IMR-90 (cell line): ENCODE measurements at regions not wholly inside any gene's neighbourhood (a gene's known extent, or its start where the extent isn't known, plus 50 kb on each side); places are given as distances from the start of the nearest gene placed in this dataset.

Experiments
- ATAC-seq: fragments of 200-7000 bp; cut with Tn5 transposase; 2 replicates; pipeline ENCODE4 v1.9.1; 2020; ENCODE audit warnings: low read depth, mild to moderate bottlenecking, moderate library complexity
- BruUV-seq: library from RNA; stranded (reverse); fragments of 400-500 nt; replicated peaks from 2 replicates; lab custom pipeline; 2021; lab: Mats Ljungman, UMichigan
- CTCF ChIA-PET: fragments of 300-600 bp; formaldehyde crosslinking; extraction: SDS; loops from one replicate; lab custom pipeline; 2021; ENCODE audit warnings: antibody characterized with exemption; lab: Yijun Ruan, JAX
- POLR2A ChIA-PET: fragments of 300-600 bp; sonication (Branson Sonifier 250); formaldehyde crosslinking; loops from one replicate; lab custom pipeline; 2022; ENCODE audit warnings: antibody characterized with exemption; ENCODE audit not compliant: unreplicated experiment; lab: Charles Lee
- DNase-seq: peaks from one replicate; pipeline ENCODE4 v3.0.0; 2013
- H2AFZ ChIP-seq: replicated peaks from 2 replicates; pipeline ENCODE3; 2013; ENCODE audit warnings: low read length, mild to moderate bottlenecking; ENCODE audit not compliant: poor library complexity
- H2AK5ac ChIP-seq: 2 replicates; pipeline ENCODE4 v1.6.1; 2013; ENCODE audit warnings: low read depth, low read length, inconsistent platforms
- H2AK9ac ChIP-seq: replicated peaks from 2 replicates; pipeline ENCODE3; 2013; ENCODE audit warnings: mild to moderate bottlenecking, low read depth, low read length, moderate library complexity; ENCODE audit not compliant: poor library complexity
- H2BK120ac ChIP-seq: 2 replicates; pipeline ENCODE4 v1.6.1; 2013; ENCODE audit warnings: low read depth, low read length, inconsistent platforms
- H2BK15ac ChIP-seq: 3 replicates; pipeline ENCODE4 v1.6.1; 2013; ENCODE audit warnings: low read depth, low read length, inconsistent platforms
- H2BK20ac ChIP-seq: 2 replicates; pipeline ENCODE4 v1.6.1; 2013; ENCODE audit warnings: low read depth, mild to moderate bottlenecking, inconsistent platforms, low read length, moderate library complexity
- H2BK5ac ChIP-seq: 2 replicates; pipeline ENCODE4 v1.6.1; 2013; ENCODE audit warnings: mild to moderate bottlenecking, low read depth, low read length, inconsistent platforms; ENCODE audit not compliant: poor library complexity, severe bottlenecking
- H3K14ac ChIP-seq: replicated peaks from 2 replicates; pipeline ENCODE4 v1.6.1; 2013; ENCODE audit warnings: low read depth, low read length, inconsistent platforms
- H3K18ac ChIP-seq: 2 replicates; pipeline ENCODE4 v1.6.1; 2013; ENCODE audit warnings: low read depth, low read length, control low read depth
- H3K23ac ChIP-seq: 2 replicates; pipeline ENCODE4 v1.6.1; 2013; ENCODE audit warnings: low read depth, low read length, inconsistent platforms
- H3K27ac ChIP-seq: 2 replicates; pipeline ENCODE4 v1.5.1; 2013; ENCODE audit warnings: mild to moderate bottlenecking, control low read depth, low read length; ENCODE audit not compliant: insufficient read depth
- H3K27me3 ChIP-seq: 2 replicates; pipeline ENCODE4 v1.6.1; 2013; ENCODE audit warnings: low read length; ENCODE audit not compliant: control insufficient read depth, insufficient read depth
- H3K36me3 ChIP-seq: 2 replicates; pipeline ENCODE4 v1.6.1; 2013; ENCODE audit warnings: low read length, mixed read lengths; ENCODE audit not compliant: control insufficient read depth, insufficient read depth
- H3K4ac ChIP-seq: 2 replicates; pipeline ENCODE4 v1.6.1; 2013; ENCODE audit warnings: low read depth, low read length, inconsistent platforms
- H3K4me1 ChIP-seq: 2 replicates; pipeline ENCODE4 v1.6.1; 2013; ENCODE audit warnings: low read length, mixed read lengths; ENCODE audit not compliant: control insufficient read depth, insufficient read depth
- H3K4me2 ChIP-seq: 2 replicates; pipeline ENCODE4 v1.6.1; 2013; ENCODE audit warnings: low read depth, mild to moderate bottlenecking, control low read depth, low read length, moderate library complexity
- H3K4me3 ChIP-seq: 2 replicates; pipeline ENCODE4 v1.5.1; 2013; ENCODE audit warnings: low read depth, mild to moderate bottlenecking, control low read depth, low read length, moderate library complexity; ENCODE audit not compliant: insufficient read depth
- H3K56ac ChIP-seq: 2 replicates; pipeline ENCODE4 v1.6.1; 2013; ENCODE audit warnings: low read length, inconsistent platforms; ENCODE audit not compliant: insufficient read depth; ENCODE audit errors: extremely low read depth
- H3K79me1 ChIP-seq, 2 experiments: 2 replicates each; pipeline ENCODE4 v1.6.1; 2013; ENCODE audit warnings: low read length in 2 of 2, inconsistent platforms in 1 of 2, low read depth in 1 of 2
- H3K9ac ChIP-seq: 2 replicates; pipeline ENCODE4 v1.6.1; 2013; ENCODE audit warnings: low read depth, low read length, control low read depth
- H3K9me1 ChIP-seq: 2 replicates; pipeline ENCODE4 v1.6.1; 2013; ENCODE audit warnings: low read length, inconsistent platforms; ENCODE audit not compliant: insufficient read depth
- H3K9me3 ChIP-seq: 2 replicates; pipeline ENCODE4 v1.6.1; 2013; ENCODE audit warnings: low read length; ENCODE audit not compliant: control insufficient read depth, insufficient read depth
- H4K20me1 ChIP-seq: 2 replicates; pipeline ENCODE4 v1.6.1; 2013; ENCODE audit warnings: low read length, inconsistent platforms; ENCODE audit not compliant: insufficient read depth
- H4K5ac ChIP-seq: 2 replicates; pipeline ENCODE4 v1.6.1; 2013; ENCODE audit warnings: mild to moderate bottlenecking, low read depth, low read length, control low read depth
- H4K8ac ChIP-seq, 2 experiments: 2 replicates each; pipeline ENCODE4 v1.6.1; 2013; ENCODE audit warnings: low read depth in 2 of 2, low read length in 2 of 2, control low read depth in 1 of 2, inconsistent platforms in 1 of 2
- H4K91ac ChIP-seq: 2 replicates; pipeline ENCODE4 v1.6.1; 2013; ENCODE audit warnings: low read depth, low read length, inconsistent platforms; ENCODE audit not compliant: insufficient read depth
- FOS ChIP-seq: fragments of 150-350 bp; IDR thresholded peaks from 2 replicates; pipeline ENCODE4 v1.6.1; 2016; ENCODE audit warnings: low read depth, low read length
- NFE2L2 ChIP-seq: fragments of 150-350 bp; IDR thresholded peaks from 2 replicates; pipeline ENCODE4 v1.6.1; 2016; ENCODE audit warnings: low read depth, mild to moderate bottlenecking, low read length
- POLR2A ChIP-seq: IDR thresholded peaks from 2 replicates; pipeline ENCODE4 v1.6.1; 2012; ENCODE audit warnings: mild to moderate bottlenecking, low read depth, low read length
- WGBS, 2 experiments: methylation state at CpG; one replicate each; pipeline versions ENCODE4 v1.1.5 to v1.1.7; 2013; ENCODE audit warnings: missing lambda C conversion rate in 2 of 2; ENCODE audit not compliant: insufficient read length in 1 of 2; ENCODE audit errors: extremely low coverage in 2 of 2; 5-methylcytosine and 5-hydroxymethylcytosine counted together
- dilution Hi-C: fragments of 300-500 bp; cut with HindIII; formaldehyde crosslinking; loops from one replicate; pipeline ENCODE4 v1.14.3; 2018; ENCODE audit warnings: low sequenced_read_pairs; ENCODE audit not compliant: unreplicated experiment
- in situ Hi-C: fragments of 300-500 bp; cut with MboI; formaldehyde crosslinking; loops from 3 replicates; pipeline ENCODE4 v1.14.3; 2019; ENCODE audit warnings: low sequenced_read_pairs, inconsistent platforms, mixed read lengths
- intact Hi-C: fragments of 100-400 bp; cut with micrococcal nuclease; formaldehyde crosslinking; loops from 2 replicates; pipeline ENCODE4 v1.10.0; 2022
- TF ChIP-seq, protein P1 (sequence below): fragments of 150-350 bp; IDR thresholded peaks from 2 replicates; pipeline ENCODE4 v1.6.1; 2017; ENCODE audit warnings: mild to moderate bottlenecking, antibody characterized with exemption, low read length, low read depth
- TF ChIP-seq, protein P2 (sequence below): conservative IDR thresholded peaks from 2 replicates; pipeline ENCODE4 v1.5.1; 2012; ENCODE audit warnings: mild to moderate bottlenecking, low read depth, low read length, improper control_type of control experiment

DNA sequence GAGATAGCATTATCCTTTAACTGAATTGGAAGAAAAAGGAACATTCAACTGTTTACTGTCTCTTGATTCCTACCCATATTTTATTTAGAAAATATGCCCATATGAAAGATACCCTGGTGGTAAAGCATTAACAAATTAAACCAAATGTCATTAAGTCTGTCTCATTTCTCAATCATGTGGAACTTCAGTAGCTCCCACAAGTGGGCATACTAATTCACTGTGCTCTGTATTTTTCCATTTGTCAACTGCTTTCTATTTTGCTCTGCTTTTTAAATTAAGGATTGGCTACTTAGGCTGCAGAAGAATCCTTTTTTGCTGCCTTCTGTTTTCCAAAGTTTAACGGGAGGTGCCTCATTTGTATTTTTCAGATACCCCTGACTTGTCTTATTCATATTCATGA, 77.2 kb downstream of the DDIT4L start:
- intact Hi-C loops, result no loop called here

More for the DNA sequence above, 77.2 kb downstream of the DDIT4L start:
- no peaks in the 10 kb centered on the region for H3K4me1 ChIP-seq
- no peaks in the 10 kb centered on the region for H3K9me3 ChIP-seq
- no peaks in the 10 kb centered on the region for H3K9me1 ChIP-seq
- ChIA-PET POLR2A (no interaction called here), CTCF (no interaction called here)
- H2BK15ac ChIP-seq, result no peak overlapping the region
- H3K4me3 ChIP-seq, result no peak overlapping the region
- DNase-seq, result no peak
- no peak overlapping the region for H2BK120ac ChIP-seq
- no peak overlapping the region for H3K56ac ChIP-seq
- H2BK20ac ChIP-seq, result no peak overlapping the region
- H4K20me1 ChIP-seq, result no peaks in the 10 kb centered on the region
- H3K18ac ChIP-seq, result no peak overlapping the region
- dilution Hi-C loops, result no loop called here
- H3K9ac ChIP-seq, result no peak overlapping the region
- H2AK9ac ChIP-seq, result no peak overlapping the region
- WGBS, 2 experiments, result no CpG with 5 or more reads among the region's 1 CpG
- TF ChIP-seq POLR2A, result no peak
- TF ChIP-seq, protein P1, sequence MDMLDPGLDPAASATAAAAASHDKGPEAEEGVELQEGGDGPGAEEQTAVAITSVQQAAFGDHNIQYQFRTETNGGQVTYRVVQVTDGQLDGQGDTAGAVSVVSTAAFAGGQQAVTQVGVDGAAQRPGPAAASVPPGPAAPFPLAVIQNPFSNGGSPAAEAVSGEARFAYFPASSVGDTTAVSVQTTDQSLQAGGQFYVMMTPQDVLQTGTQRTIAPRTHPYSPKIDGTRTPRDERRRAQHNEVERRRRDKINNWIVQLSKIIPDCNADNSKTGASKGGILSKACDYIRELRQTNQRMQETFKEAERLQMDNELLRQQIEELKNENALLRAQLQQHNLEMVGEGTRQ, result no peak
- TF ChIP-seq FOS, result no peak
- TF ChIP-seq, protein P2, sequence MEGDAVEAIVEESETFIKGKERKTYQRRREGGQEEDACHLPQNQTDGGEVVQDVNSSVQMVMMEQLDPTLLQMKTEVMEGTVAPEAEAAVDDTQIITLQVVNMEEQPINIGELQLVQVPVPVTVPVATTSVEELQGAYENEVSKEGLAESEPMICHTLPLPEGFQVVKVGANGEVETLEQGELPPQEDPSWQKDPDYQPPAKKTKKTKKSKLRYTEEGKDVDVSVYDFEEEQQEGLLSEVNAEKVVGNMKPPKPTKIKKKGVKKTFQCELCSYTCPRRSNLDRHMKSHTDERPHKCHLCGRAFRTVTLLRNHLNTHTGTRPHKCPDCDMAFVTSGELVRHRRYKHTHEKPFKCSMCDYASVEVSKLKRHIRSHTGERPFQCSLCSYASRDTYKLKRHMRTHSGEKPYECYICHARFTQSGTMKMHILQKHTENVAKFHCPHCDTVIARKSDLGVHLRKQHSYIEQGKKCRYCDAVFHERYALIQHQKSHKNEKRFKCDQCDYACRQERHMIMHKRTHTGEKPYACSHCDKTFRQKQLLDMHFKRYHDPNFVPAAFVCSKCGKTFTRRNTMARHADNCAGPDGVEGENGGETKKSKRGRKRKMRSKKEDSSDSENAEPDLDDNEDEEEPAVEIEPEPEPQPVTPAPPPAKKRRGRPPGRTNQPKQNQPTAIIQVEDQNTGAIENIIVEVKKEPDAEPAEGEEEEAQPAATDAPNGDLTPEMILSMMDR, result no peak
- TF ChIP-seq NFE2L2, result no peak
- no peak overlapping the region for H3K23ac ChIP-seq
- no peak overlapping the region for H2BK5ac ChIP-seq
- no peak overlapping the region for H4K91ac ChIP-seq
- no peak overlapping the region for H3K4ac ChIP-seq
- no peak overlapping the region for H2AK5ac ChIP-seq
- no peak overlapping the region for H3K4me2 ChIP-seq
- H2AFZ ChIP-seq, result no peak overlapping the region
- in situ Hi-C loops, result no loop called here
- no peak for ATAC-seq
- no peaks in the 10 kb centered on the region for H3K79me1 ChIP-seq
- no peaks in the 10 kb centered on the region for H3K36me3 ChIP-seq
- H3K14ac ChIP-seq, result no peak overlapping the region
- H4K8ac ChIP-seq, result no peak overlapping the region
- H3K27me3 ChIP-seq, result no peaks in the 10 kb centered on the region
- no peak overlapping the region for H4K5ac ChIP-seq
- no peak overlapping the region for H3K27ac ChIP-seq
- BruUV-seq, result no TSS peak
